Activated CD4-positive, alpha-beta T cell treated with anti-CD3 and anti-CD28 coated beads for 36 hours (primary cell): ENCODE measurements at regions not wholly inside any gene's neighbourhood (a gene's known extent, or its start where the extent isn't known, plus 50 kb on each side); places are given as distances from the start of the nearest gene placed in this dataset.
"Not testable (repeated sequence)": the region's sequence is repeated elsewhere in the genome, so short reads cannot be mapped to it uniquely, and the experiment has no call there.

Source experiments
- ATAC-seq: fragments of 200-7000 bp; cut with Tn5 transposase; one replicate; pipeline ENCODE4 v1.10.0; 2021; ENCODE audit warnings: mild to moderate bottlenecking, moderate library complexity
- CTCF ChIA-PET: fragments of 350-600 bp; sonication (Branson Sonifier 250); formaldehyde crosslinking; loops from one replicate; lab custom pipeline; 2021; ENCODE audit warnings: antibody characterized with exemption; lab: Charles Lee
- POLR2A ChIA-PET: fragments of 350-600 bp; sonication (Branson Sonifier 250); formaldehyde crosslinking; loops from one replicate; lab custom pipeline; 2021; ENCODE audit warnings: antibody characterized with exemption, inconsistent platforms; lab: Charles Lee
- DNase-seq: peaks from one replicate; pipeline ENCODE4 v3.0.0-alpha.2; 2020
- H3K27ac Mint-ChIP-seq: one replicate; pipeline ENCODE4 v1.8.0; 2021; ENCODE audit warnings: mixed read lengths
- H3K27me3 Mint-ChIP-seq: one replicate; pipeline ENCODE4 v1.8.0; 2021; ENCODE audit warnings: mixed read lengths
- H3K36me3 Mint-ChIP-seq: one replicate; pipeline ENCODE4 v1.8.0; 2021; ENCODE audit warnings: low read depth, mixed read lengths
- H3K4me1 Mint-ChIP-seq: one replicate; pipeline ENCODE4 v1.8.0; 2021; ENCODE audit warnings: mixed read lengths
- H3K4me3 Mint-ChIP-seq: one replicate; pipeline ENCODE4 v1.8.0; 2021; ENCODE audit warnings: mild to moderate bottlenecking, moderate library complexity, mixed read lengths
- H3K9me3 Mint-ChIP-seq: one replicate; pipeline ENCODE4 v1.8.0; 2021; ENCODE audit warnings: low read depth, mixed read lengths
- intact Hi-C, 2 experiments: fragments of 100-400 bp; cut with DNase I in 1 of 2; cut with micrococcal nuclease in 1 of 2; formaldehyde crosslinking; loops; one replicate each; pipeline versions ENCODE4 v1.14.2 to v1.15.1; 2022 to 2024; cut with DNase I, micrococcal nuclease

DNA sequence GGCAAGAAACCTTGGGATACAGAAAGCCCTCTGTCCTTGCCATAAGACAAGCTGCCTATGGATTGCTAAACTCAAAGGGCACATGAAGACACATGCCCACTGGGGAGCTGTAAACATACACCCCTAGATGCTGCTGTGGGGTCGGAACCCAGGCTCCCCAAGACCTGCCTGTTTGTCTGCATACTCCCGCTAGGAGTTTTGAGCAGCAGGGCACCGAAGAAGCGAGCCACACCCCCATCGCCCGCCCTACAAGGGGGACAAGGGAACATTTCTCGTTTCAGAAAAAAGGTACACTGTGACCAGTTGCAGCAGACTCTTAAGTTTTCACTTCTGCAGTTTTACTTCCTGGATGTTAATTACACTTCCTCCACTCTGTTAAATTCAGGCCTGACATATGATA is 680.2 kb upstream of the GHITM start:
- DNase-seq (no peak), ATAC-seq (no peak)
- H3K4me3 Mint-ChIP-seq: no peak overlapping the region
- no peaks in the 10 kb centered on the region for H3K36me3 Mint-ChIP-seq
- CTCF ChIA-PET: no interaction called here
- H3K9me3 Mint-ChIP-seq: peaks cover 13% of the 10 kb centered on the region
- H3K27ac Mint-ChIP-seq: no peak overlapping the region
- no peaks in the 10 kb centered on the region for H3K4me1 Mint-ChIP-seq
- POLR2A ChIA-PET: no interaction called here
- intact Hi-C loops: no loop called here
- no peaks in the 10 kb centered on the region for H3K27me3 Mint-ChIP-seq

DNA sequence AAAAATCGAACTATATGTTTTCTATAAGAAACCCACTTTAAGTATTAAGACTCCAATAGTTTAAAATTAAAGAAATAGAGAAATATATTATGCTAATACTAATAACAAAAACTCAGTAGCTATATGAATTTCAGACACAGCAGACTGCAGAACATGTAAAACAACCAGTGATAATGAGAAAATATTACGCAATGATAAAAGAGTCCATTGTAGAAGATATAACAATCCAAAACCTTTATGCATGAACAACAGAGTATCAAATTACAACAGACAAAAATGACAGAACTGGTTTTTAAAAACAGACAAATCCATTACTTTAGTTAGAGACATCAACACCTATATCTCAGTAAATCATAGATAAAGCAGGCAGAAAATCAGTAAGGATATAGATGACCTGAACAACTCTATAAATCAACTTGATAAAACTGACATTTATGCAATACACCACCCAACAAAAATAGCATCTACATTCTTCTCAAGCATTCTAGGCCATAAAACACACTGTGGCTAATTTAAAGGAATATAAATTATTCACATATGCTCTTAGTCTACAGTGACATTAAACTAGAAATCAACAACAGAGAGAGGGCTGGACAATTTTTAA is 669.5 kb upstream of the GHITM start:
- ChIA-PET CTCF (no interaction called here), POLR2A (no interaction called here)
- Mint-ChIP-seq H3K4me1 (no peaks in the 10 kb centered on the region), H3K9me3 (peaks cover 3% of the 10 kb centered on the region), H3K27me3 (no peaks in the 10 kb centered on the region), H3K4me3 (no peak overlapping the region), H3K27ac (no peak overlapping the region), H3K36me3 (no peaks in the 10 kb centered on the region)
- ATAC-seq (no peak), DNase-seq (no peak)
- intact Hi-C loops: no loop called here

DNA sequence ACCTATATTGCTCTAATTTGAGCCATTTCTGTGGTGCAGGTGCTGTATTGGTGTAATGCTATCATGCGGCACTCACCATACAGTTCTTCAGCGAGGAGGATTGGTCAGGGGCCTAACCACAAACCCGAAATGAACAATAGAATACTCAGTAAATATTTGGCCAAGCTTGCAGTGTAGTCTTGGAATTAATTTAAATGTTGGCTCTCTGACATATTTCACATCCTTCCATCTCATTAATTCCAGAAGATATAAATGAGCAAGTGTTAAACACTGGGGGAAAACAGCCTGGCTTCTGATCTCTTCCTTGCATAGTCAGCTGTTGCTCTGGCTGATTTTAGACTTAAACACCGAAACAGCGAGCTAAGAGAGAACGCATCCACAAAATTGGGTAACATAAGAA is 663.1 kb upstream of the GHITM start:
- H3K36me3 Mint-ChIP-seq: no peaks in the 10 kb centered on the region
- POLR2A ChIA-PET: no interaction called here
- no peak for ATAC-seq

DNA sequence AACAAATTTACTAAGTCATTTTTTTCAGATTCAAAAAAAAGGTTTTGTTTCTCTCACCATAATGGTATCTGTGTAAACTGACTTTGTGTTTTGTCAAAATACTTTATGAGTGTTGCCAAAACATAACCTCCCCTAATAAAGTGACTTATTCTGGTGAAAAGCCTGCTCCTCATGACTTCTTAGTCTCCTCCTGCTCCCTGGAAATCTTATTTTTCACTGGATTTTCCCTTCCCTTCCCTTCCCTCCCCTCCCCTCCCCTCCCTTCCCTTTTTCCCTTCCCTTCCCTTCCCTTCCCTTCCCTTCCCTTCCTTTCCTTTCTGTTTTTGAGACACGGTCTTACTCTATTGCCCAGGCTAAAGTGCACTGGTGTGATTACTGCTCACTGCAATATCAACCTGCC is 650.1 kb upstream of the GHITM start:
- no peaks in the 10 kb centered on the region for H3K36me3 Mint-ChIP-seq
- H3K4me3 Mint-ChIP-seq: no peak overlapping the region
- no peak for DNase-seq
- H3K9me3 Mint-ChIP-seq: no peaks in the 10 kb centered on the region
- H3K27ac Mint-ChIP-seq: no peak overlapping the region
- H3K27me3 Mint-ChIP-seq: no peaks in the 10 kb centered on the region
- intact Hi-C loops: no loop called here
- ATAC-seq: no peak
- ChIA-PET CTCF (no interaction called here), POLR2A (no interaction called here)
- H3K4me1 Mint-ChIP-seq: no peaks in the 10 kb centered on the region

More for the DNA sequence above, 663.1 kb upstream of the GHITM start:
- Mint-ChIP-seq H3K9me3 (peaks cover 4% of the 10 kb centered on the region), H3K27ac (no peak overlapping the region), H3K4me1 (no peaks in the 10 kb centered on the region), H3K27me3 (no peaks in the 10 kb centered on the region), H3K4me3 (no peak overlapping the region)
- intact Hi-C loops: no loop called here
- CTCF ChIA-PET: no interaction called here
- no peak for DNase-seq

DNA sequence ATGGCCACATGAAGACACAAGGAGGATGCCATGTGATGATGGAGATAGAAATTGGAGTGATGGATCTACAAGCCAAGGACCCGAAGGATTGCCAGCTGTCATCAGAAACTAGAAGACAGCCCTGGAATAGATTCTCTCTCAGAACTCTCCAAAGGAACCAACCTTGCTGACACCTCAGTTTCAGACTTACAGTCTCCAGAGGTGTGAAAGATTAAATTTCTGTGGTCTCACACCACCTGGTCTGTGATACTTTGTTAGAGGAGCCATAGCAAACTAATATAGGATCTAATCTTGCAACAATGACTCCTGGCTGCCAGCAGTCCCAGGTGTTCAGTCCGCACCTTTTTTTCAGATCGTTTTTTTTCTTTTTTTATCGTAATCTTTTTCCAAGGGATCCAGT is 647.3 kb upstream of the GHITM start:
- intact Hi-C loops: no loop called here
- no peak overlapping the region for H3K27ac Mint-ChIP-seq
- ChIA-PET POLR2A (no interaction called here), CTCF (interaction anchor here (0.6 to 0.8 kb wide), 2 partner anchors 326 to 1046 kb away, joined by 3 read pairs; no protein-coding TSS in a partner anchor)
- H3K36me3 Mint-ChIP-seq: no peaks in the 10 kb centered on the region
- no peak overlapping the region for H3K4me3 Mint-ChIP-seq
- H3K27me3 Mint-ChIP-seq: no peaks in the 10 kb centered on the region
- no peak for ATAC-seq
- H3K9me3 Mint-ChIP-seq: no peaks in the 10 kb centered on the region
- no peaks in the 10 kb centered on the region for H3K4me1 Mint-ChIP-seq
- DNase-seq: no peak

DNA sequence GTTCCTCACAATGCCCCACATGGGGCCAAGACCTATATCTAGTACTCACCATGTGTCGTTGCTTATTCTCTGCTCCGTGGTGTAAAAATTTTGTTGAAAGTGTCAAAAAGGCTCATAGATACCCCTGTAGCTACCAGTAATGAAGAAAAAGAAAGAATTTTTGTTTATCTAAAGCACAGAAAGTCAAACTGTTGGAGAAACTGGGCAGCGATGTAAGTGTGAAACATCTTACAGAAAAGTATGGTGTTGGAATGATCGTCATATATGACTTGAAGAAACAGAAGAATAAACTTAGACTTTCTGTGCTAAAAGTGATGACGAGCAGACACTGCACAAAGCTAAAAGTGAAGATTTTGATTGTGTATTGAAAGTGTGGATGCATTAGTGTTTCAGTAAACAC is 626.6 kb upstream of the GHITM start:
- intact Hi-C loops: no loop called here
- ATAC-seq (no peak), DNase-seq (no peak)
- Mint-ChIP-seq H3K4me1 (no peaks in the 10 kb centered on the region), H3K27me3 (no peaks in the 10 kb centered on the region), H3K36me3 (no peaks in the 10 kb centered on the region), H3K27ac (no peak overlapping the region), H3K9me3 (peaks cover 2% of the 10 kb centered on the region), H3K4me3 (no peak overlapping the region)
- CTCF ChIA-PET: no interaction called here
- POLR2A ChIA-PET: no interaction called here

DNA sequence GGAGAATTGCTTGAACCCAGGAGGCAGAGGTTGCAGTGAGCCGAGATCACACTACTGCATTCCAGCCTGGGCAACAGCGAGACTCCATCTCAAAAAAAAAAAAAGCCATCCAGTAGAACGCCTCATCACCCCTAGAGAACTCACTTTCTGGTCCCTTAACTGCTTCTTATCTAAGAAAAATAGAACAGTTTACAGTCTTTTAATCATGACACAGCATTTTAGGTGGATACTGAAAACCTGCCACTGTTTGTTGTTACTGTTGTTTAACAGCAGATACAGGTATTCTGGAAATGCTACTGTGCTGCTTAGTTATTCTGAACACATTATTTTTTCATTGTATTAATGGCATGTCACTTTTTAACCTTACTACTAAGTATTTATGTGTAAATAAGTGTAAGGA is 624.3 kb upstream of the GHITM start:
- ATAC-seq: no peak
- POLR2A ChIA-PET: no interaction called here
- no peak overlapping the region for H3K4me3 Mint-ChIP-seq
- H3K36me3 Mint-ChIP-seq: no peaks in the 10 kb centered on the region
- CTCF ChIA-PET: no interaction called here
- H3K27me3 Mint-ChIP-seq: no peaks in the 10 kb centered on the region
- intact Hi-C loops: no loop called here
- H3K27ac Mint-ChIP-seq: no peak overlapping the region
- no peaks in the 10 kb centered on the region for H3K4me1 Mint-ChIP-seq
- peaks cover under 1% of the 10 kb centered on the region for H3K9me3 Mint-ChIP-seq
- DNase-seq: no peak

DNA sequence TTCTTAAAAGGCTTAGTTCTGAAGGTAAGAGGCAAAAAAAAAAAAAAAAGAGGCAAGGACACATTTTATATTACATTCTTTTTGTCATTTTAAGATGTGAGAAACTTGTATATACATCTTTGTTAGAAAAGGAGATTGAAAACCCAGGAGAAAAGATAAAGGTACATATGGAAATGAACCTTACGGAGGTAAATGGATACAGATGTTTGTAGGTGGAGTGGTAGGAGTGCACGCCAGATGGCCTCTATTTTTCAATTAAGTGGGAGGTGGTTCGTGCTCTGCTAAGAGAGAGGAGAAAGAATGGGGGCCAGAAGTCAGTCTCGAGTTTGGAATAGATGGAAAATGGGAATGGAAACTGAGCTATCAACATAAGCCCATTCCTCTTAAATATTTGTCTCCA is 622.5 kb upstream of the GHITM start:
- POLR2A ChIA-PET: no interaction called here
- Mint-ChIP-seq H3K27me3 (no peaks in the 10 kb centered on the region), H3K4me1 (no peaks in the 10 kb centered on the region), H3K4me3 (no peak overlapping the region), H3K9me3 (no peaks in the 10 kb centered on the region), H3K27ac (no peak overlapping the region), H3K36me3 (no peaks in the 10 kb centered on the region)
- intact Hi-C loops: no loop called here
- no peak for DNase-seq
- no peak for ATAC-seq
- CTCF ChIA-PET: interaction anchor here (1.0 kb wide), 1 partner anchor 10 kb away, joined by 3 read pairs; no protein-coding TSS in a partner anchor

DNA sequence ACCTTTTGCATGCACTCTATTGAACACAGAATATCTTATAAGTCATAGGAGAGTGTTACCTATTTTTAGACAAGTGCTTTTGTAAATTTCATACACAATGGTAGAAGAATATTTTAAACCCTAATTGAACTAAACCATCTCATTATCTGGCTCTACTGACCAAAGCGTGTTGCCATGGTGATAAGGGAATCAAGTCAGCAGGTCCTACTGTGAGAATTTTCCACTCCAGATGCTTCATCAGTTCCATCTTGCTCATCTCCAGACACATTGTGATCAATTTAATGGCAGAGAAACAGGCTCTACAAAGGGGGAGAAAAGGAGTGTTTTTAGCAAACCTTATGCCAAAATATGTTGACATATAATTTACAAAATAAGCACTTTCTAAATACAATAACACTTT is 621.9 kb upstream of the GHITM start:
- intact Hi-C loops: no loop called here
- POLR2A ChIA-PET: no interaction called here

DNA sequence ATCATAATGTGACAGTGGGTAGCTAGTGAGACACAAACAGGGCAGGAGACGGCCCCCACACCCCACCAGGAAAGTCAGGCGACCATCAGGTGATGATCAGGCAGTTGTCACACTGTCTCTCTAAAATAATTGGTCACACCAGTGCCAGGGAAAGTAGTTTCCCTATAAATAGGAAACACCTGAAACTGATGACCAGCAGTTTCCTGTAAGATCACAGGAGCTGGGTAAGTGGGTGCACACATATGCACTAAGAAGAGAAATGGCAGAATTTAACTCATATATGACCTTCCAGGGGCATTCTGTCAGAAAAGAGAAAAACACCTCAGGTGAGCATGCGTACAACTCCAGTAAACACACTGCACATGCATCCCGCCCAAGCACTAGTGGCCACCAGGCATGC is 620.5 kb upstream of the GHITM start:
- H3K9me3 Mint-ChIP-seq: no peaks in the 10 kb centered on the region
- no peak overlapping the region for H3K4me3 Mint-ChIP-seq
- H3K27ac Mint-ChIP-seq: no peak overlapping the region
- H3K36me3 Mint-ChIP-seq: no peaks in the 10 kb centered on the region
- ATAC-seq: no peak
- H3K4me1 Mint-ChIP-seq: no peaks in the 10 kb centered on the region
- ChIA-PET CTCF (no interaction called here), POLR2A (no interaction called here)
- intact Hi-C loops: no loop called here
- no peak for DNase-seq
- H3K27me3 Mint-ChIP-seq: no peaks in the 10 kb centered on the region

More for the DNA sequence above, 621.9 kb upstream of the GHITM start:
- no peaks in the 10 kb centered on the region for H3K4me1 Mint-ChIP-seq
- no peaks in the 10 kb centered on the region for H3K36me3 Mint-ChIP-seq
- no peak overlapping the region for H3K4me3 Mint-ChIP-seq
- no peak overlapping the region for H3K27ac Mint-ChIP-seq
- CTCF ChIA-PET: no interaction called here
- no peaks in the 10 kb centered on the region for H3K27me3 Mint-ChIP-seq
- H3K9me3 Mint-ChIP-seq: no peaks in the 10 kb centered on the region
- ATAC-seq: no peak
- no peak for DNase-seq

DNA sequence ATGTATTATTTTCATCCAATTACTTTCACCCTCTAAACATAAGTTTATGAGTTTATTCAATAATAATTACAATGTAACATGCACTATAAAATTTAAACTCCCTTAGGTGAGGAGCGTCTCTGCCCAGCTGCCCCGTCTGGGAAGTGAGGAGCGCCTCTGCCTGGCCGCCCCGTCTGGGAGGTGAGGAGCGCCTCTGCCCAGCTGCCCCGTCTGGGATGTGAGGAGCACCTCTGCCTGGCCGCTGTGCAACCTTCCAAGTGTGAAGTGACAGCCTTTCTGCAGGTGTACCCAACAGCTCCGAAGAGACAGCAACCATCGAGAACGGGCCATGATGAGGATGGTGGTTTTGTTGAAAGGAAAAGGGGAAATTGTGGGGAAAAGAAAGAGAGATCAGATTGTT is 618.9 kb upstream of the GHITM start:
- POLR2A ChIA-PET, CTCF ChIA-PET, ATAC-seq, intact Hi-C loops, H3K9me3 Mint-ChIP-seq, H3K27me3 Mint-ChIP-seq, H3K36me3 Mint-ChIP-seq, H3K4me3 Mint-ChIP-seq, H3K27ac Mint-ChIP-seq, DNase-seq, H3K4me1 Mint-ChIP-seq: not testable (repeated sequence)

DNA sequence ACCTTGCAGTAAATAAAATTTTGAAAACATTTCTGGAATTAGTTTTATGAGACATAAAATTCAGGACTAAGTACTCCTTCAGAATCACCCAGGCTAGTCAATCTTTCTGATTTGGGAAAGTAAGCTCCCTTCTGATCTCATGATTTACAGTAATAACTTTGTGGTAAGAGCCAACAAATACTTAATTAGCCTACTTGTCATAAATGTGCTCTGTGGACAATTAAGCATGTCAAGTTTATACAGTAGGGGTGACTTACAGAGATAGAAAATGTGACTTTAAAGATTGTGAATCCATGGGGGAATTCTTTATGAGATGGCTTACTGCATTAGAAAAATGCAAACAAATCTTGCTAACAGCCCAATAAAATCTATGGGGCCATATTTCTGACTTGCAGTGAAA is 616.9 kb upstream of the GHITM start:
- ATAC-seq (no peak), DNase-seq (no peak)
- H3K36me3 Mint-ChIP-seq: no peaks in the 10 kb centered on the region
- ChIA-PET CTCF (no interaction called here), POLR2A (no interaction called here)
- H3K9me3 Mint-ChIP-seq: peaks cover 9% of the 10 kb centered on the region
- H3K4me1 Mint-ChIP-seq: no peaks in the 10 kb centered on the region
- no peak overlapping the region for H3K4me3 Mint-ChIP-seq
- intact Hi-C loops: no loop called here
- no peaks in the 10 kb centered on the region for H3K27me3 Mint-ChIP-seq
- H3K27ac Mint-ChIP-seq: no peak overlapping the region
